ENCODE measurements at regions not wholly inside any gene's neighbourhood (a gene's known extent, or its start where the extent isn't known, plus 50 kb on each side); places are given as distances from the start of the nearest gene placed in this dataset.

DNA sequence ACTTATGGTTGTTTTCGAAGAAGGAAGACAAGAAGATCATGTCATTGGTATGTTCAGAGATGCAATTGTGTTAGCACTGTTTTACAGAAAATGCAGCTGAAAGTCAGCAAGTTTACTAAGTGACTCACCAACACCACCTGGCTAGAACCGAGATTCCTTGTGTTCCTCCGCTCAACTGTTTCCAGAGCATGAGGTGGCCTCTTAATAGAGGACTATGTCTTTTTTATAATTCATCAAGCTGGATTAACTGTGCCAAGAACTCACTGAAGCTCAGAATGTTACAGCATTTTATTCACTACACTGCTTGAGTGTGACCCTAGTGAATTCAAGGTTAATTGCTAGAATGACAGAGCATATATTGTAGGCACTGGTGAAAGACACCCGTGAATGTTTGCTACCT is 1573.5 kb upstream of the TENM3 start:
- 83 to 85% methylated on average over 4 of the region's 4 CpGs for WGBS, 2 donors
- TF ChIP-seq CTCF (IDR thresholded peaks at IDR 0.05) = no peak
- Histone ChIP-seq H3K27me3 (peaks cover 0 to 3% (median 0%) of the 10 kb centered on the region in 7 donors), H3K27ac (no peak overlapping the region), H3K4me3 (no peak overlapping the region), H3K36me3 (no peaks in the 10 kb centered on the region), H3K4me1 (peaks cover 0 to 4% (median 0%) of the 10 kb centered on the region in 9 donors), H3K9me3 (no peaks in the 10 kb centered on the region)
- DNase-seq = no peak
- no peak for ATAC-seq
- intact Hi-C loops (cut with DNase I) = no loop called here

- no peak for ATAC-seq
- intact Hi-C loops (cut with DNase I) = no loop called here
- no peak for TF ChIP-seq CTCF (IDR thresholded peaks at IDR 0.05)
- Histone ChIP-seq H3K27ac (no peak overlapping the region), H3K4me3 (no peak overlapping the region), H3K9me3 (no peaks in the 10 kb centered on the region), H3K4me1 (no peaks in the 10 kb centered on the region), H3K36me3 (no peaks in the 10 kb centered on the region), H3K27me3 (peaks cover 0 to 2% (median 0%) of the 10 kb centered on the region in 7 donors)
- DNase-seq = no peak
- WGBS, 2 donors = 63 to 67% methylated on average over 4 of the region's 4 CpGs
Observed at GRCh38 chr4:180674619-180675358, 1568.4 kb upstream of the TENM3 start.

GRCh38 chr4:180675359-180675650 is 1567.9 kb upstream of the TENM3 start:
- Histone ChIP-seq H3K36me3 (no peaks in the 10 kb centered on the region), H3K4me1 (no peaks in the 10 kb centered on the region), H3K27ac (no peak overlapping the region), H3K27me3 (peaks cover 0 to 2% (median 0%) of the 10 kb centered on the region in 7 donors), H3K4me3 (no peak overlapping the region), H3K9me3 (no peaks in the 10 kb centered on the region)
- 34 to 44% methylated on average over 1 of the region's 1 CpG for WGBS, 2 donors
- ATAC-seq (no peak), DNase-seq (no peak)
- TF ChIP-seq CTCF (IDR thresholded peaks at IDR 0.05) = no peak
- intact Hi-C loops (cut with DNase I) = no loop called here

DNA sequence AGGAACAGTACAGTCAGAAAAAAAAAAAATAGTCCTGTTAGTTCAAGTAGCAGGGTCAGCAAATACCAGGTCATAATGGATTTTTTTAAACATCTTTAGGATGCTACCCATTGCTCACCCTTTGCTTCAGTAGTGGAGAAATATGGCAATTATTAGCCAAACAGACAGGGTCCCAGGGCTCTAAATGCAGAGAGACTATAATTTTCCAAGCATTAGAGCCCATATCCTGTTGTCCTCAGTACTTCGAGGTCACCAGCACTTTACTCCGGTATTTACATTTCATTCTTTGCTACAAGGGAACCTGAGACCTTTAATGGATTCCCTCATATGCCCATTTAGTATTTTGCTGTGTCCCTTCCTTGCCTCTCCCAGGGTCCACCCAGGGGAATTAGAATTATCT is 1562.9 kb upstream of the TENM3 start:
- H3K9me3 ChIP-seq = no peaks in the 10 kb centered on the region
- H3K36me3 ChIP-seq = no peaks in the 10 kb centered on the region
- intact Hi-C loops (cut with DNase I) = no loop called here
- WGBS, 2 donors = 75% methylated on average over 2 of the region's 2 CpGs
- H3K4me1 ChIP-seq = no peaks in the 10 kb centered on the region
- DNase-seq (no peak), ATAC-seq (no peak)
- no peak for TF ChIP-seq CTCF (IDR thresholded peaks at IDR 0.05)
- no peaks in the 10 kb centered on the region for H3K27me3 ChIP-seq
- H3K27ac ChIP-seq = no peak overlapping the region
- H3K4me3 ChIP-seq = no peak overlapping the region
